H9 (cell line): ENCODE measurements at regions not wholly inside any gene's neighbourhood (a gene's known extent, or its start where the extent isn't known, plus 50 kb on each side); places are given as distances from the start of the nearest gene placed in this dataset.

Experiments
- DNase-seq: peaks from one replicate; pipeline ENCODE4 v3.0.0-alpha.2; 2017
- H2AFZ ChIP-seq: one replicate; pipeline ENCODE4 v1.6.1; 2013; ENCODE audit warnings: mild to moderate bottlenecking, low read length, control low read depth, moderate library complexity
- H2AK5ac ChIP-seq: 2 replicates; pipeline ENCODE4 v1.6.1; 2013; ENCODE audit warnings: low read length, control low read depth, mixed read lengths; ENCODE audit not compliant: insufficient read length
- H2BK120ac ChIP-seq: one replicate; pipeline ENCODE4 v1.6.1; 2013; ENCODE audit warnings: low read depth, mild to moderate bottlenecking, low read length, control low read depth, inconsistent platforms; ENCODE audit not compliant: poor library complexity, severe bottlenecking
- H2BK12ac ChIP-seq: 2 replicates; pipeline ENCODE4 v1.6.1; 2013; ENCODE audit warnings: low read length, control low read depth, mixed read lengths, low read depth; ENCODE audit not compliant: insufficient read length
- H2BK15ac ChIP-seq: 2 replicates; pipeline ENCODE4 v1.6.1; 2013; ENCODE audit warnings: low read depth, low read length, control low read depth
- H2BK20ac ChIP-seq: one replicate; pipeline ENCODE4 v1.6.1; 2013; ENCODE audit warnings: low read depth, mild to moderate bottlenecking, low read length, control low read depth, inconsistent platforms; ENCODE audit not compliant: poor library complexity, severe bottlenecking
- H2BK5ac ChIP-seq: 2 replicates; pipeline ENCODE4 v1.6.1; 2013; ENCODE audit warnings: low read length, control low read depth, mixed read lengths; ENCODE audit not compliant: insufficient read length
- H3K14ac ChIP-seq: 2 replicates; pipeline ENCODE4 v1.6.1; 2013; ENCODE audit warnings: low read length, control low read depth; ENCODE audit not compliant: insufficient read depth
- H3K18ac ChIP-seq: 2 replicates; pipeline ENCODE4 v1.6.1; 2013; ENCODE audit warnings: low read depth, mild to moderate bottlenecking, mixed read lengths, low read length, control low read depth; ENCODE audit not compliant: insufficient read length
- H3K23ac ChIP-seq: 2 replicates; pipeline ENCODE4 v1.6.1; 2013; ENCODE audit warnings: low read length, control low read depth, mixed read lengths, low read depth; ENCODE audit not compliant: insufficient read length
- H3K23me2 ChIP-seq: 2 replicates; pipeline ENCODE4 v1.6.1; 2013; ENCODE audit warnings: low read depth, mild to moderate bottlenecking, mixed read lengths, low read length, control low read depth; ENCODE audit not compliant: insufficient read length, poor library complexity, severe bottlenecking
- H3K27ac ChIP-seq: 2 replicates; pipeline ENCODE4 v1.5.1; 2013; ENCODE audit warnings: low read length, control low read depth, mixed read lengths, low read depth; ENCODE audit not compliant: insufficient read length
- H3K27me3 ChIP-seq: 2 replicates; pipeline ENCODE4 v1.6.1; 2013; ENCODE audit warnings: low read length, control low read depth, inconsistent platforms; ENCODE audit not compliant: insufficient read depth
- H3K4ac ChIP-seq: 2 replicates; pipeline ENCODE4 v1.6.1; 2013; ENCODE audit warnings: low read depth, mild to moderate bottlenecking, control low read depth, inconsistent platforms, low read length, moderate library complexity
- H3K4me1 ChIP-seq: 2 replicates; pipeline ENCODE4 v1.6.1; 2013; ENCODE audit warnings: low read length, control low read depth, inconsistent platforms; ENCODE audit not compliant: insufficient read depth
- H3K4me2 ChIP-seq: 2 replicates; pipeline ENCODE4 v1.6.1; 2013; ENCODE audit warnings: low read length, control low read depth, mixed read lengths; ENCODE audit not compliant: insufficient read length, insufficient read depth
- H3K56ac ChIP-seq: 2 replicates; pipeline ENCODE4 v1.6.1; 2013; ENCODE audit warnings: low read depth, mild to moderate bottlenecking, mixed read lengths, low read length, control low read depth; ENCODE audit not compliant: insufficient read length
- H3K79me1 ChIP-seq: 2 replicates; pipeline ENCODE4 v1.6.1; 2013; ENCODE audit warnings: low read depth, mild to moderate bottlenecking, moderate library complexity, low read length, control low read depth, inconsistent platforms; ENCODE audit not compliant: insufficient read depth, poor library complexity, severe bottlenecking
- H3K79me2 ChIP-seq: 2 replicates; pipeline ENCODE4 v1.6.1; 2013; ENCODE audit warnings: low read length, control low read depth, inconsistent platforms; ENCODE audit not compliant: insufficient read depth
- H3K9ac ChIP-seq: 2 replicates; pipeline ENCODE4 v1.6.1; 2013; ENCODE audit warnings: low read length, control low read depth, mixed read lengths; ENCODE audit not compliant: insufficient read length; ENCODE audit errors: extremely low read depth
- H3K9me3 ChIP-seq: one replicate; pipeline ENCODE4 v1.6.1; 2013; ENCODE audit warnings: low read depth, low read length, inconsistent platforms; ENCODE audit not compliant: control insufficient read depth
- H3T11ph ChIP-seq: one replicate; pipeline ENCODE4 v1.6.1; 2013; ENCODE audit warnings: mild to moderate bottlenecking, low read length, control low read depth, inconsistent platforms
- H4K20me1 ChIP-seq: one replicate; pipeline ENCODE4 v1.6.1; 2013; ENCODE audit not compliant: control insufficient read depth, insufficient read length, insufficient read depth
- H4K5ac ChIP-seq: 2 replicates; pipeline ENCODE4 v1.6.1; 2013; ENCODE audit warnings: low read depth, mild to moderate bottlenecking, mixed read lengths, low read length, control low read depth; ENCODE audit not compliant: insufficient read length
- H4K8ac ChIP-seq: replicated peaks from 2 replicates; pipeline ENCODE4 v1.6.1; 2013; ENCODE audit warnings: low read length, control low read depth, mixed read lengths, low read depth; ENCODE audit not compliant: insufficient read length
- H4K91ac ChIP-seq: 2 replicates; pipeline ENCODE4 v1.6.1; 2013; ENCODE audit warnings: low read depth, mild to moderate bottlenecking, moderate library complexity, mixed read lengths, low read length, control low read depth; ENCODE audit not compliant: insufficient read length
- H3K27ac Mint-ChIP-seq, 3 experiments: 2 replicates in 2 of 3; 3 replicates in 1 of 3; pipeline ENCODE4 v1.8.0; 2020 to 2021; ENCODE audit warnings: mixed read lengths in 3 of 3, mild to moderate bottlenecking in 1 of 3, moderate library complexity in 1 of 3
- H3K27me3 Mint-ChIP-seq: 2 replicates; pipeline ENCODE4 v1.8.0; 2021; ENCODE audit warnings: low read depth, mild to moderate bottlenecking, moderate library complexity, mixed read lengths
- H3K36me3 Mint-ChIP-seq, 3 experiments: 2 replicates in 2 of 3; 3 replicates in 1 of 3; pipeline ENCODE4 v1.8.0; 2020 to 2021; ENCODE audit warnings: low read depth in 3 of 3, mixed read lengths in 3 of 3; ENCODE audit not compliant: insufficient read depth in 1 of 3
- H3K4me1 Mint-ChIP-seq, 2 experiments: 2 replicates each; pipeline ENCODE4 v1.8.0; 2020; ENCODE audit warnings: mixed read lengths in 2 of 2
- H3K4me3 Mint-ChIP-seq, 2 experiments: 2 replicates in 1 of 2; 3 replicates in 1 of 2; pipeline ENCODE4 v1.8.0; 2020 to 2021; ENCODE audit warnings: mild to moderate bottlenecking in 2 of 2, mixed read lengths in 2 of 2, moderate library complexity in 1 of 2
- H3K9me3 Mint-ChIP-seq, 2 experiments: 2 replicates in 1 of 2; 3 replicates in 1 of 2; pipeline ENCODE4 v1.8.0; 2020; ENCODE audit warnings: mild to moderate bottlenecking in 2 of 2, mixed read lengths in 2 of 2, moderate library complexity in 1 of 2
- WGBS: extraction: QIAGEN DNeasy Blood & Tissue Kit; methylation state at CpG from one replicate; pipeline ENCODE4 v1.1.7; 2013; ENCODE audit warnings: missing lambda C conversion rate, low lambda C conversion rate, mixed read lengths; ENCODE audit not compliant: insufficient read length; ENCODE audit errors: extremely low coverage; 5-methylcytosine and 5-hydroxymethylcytosine counted together
- TF ChIP-seq, protein P1 (sequence below): fragments of 200-600 bp; sonication (generic); conservative IDR thresholded peaks from 3 replicates; pipeline ENCODE4 v1.8.0; 2021; ENCODE audit warnings: antibody characterized with exemption, mild to moderate bottlenecking

GRCh38 chr10:44011603-44011981, 362.9 kb upstream of the ZNF32 start:
- Mint-ChIP-seq H3K36me3 (no peaks in the 10 kb centered on the region), H3K9me3 (no peaks in the 10 kb centered on the region), H3K4me3 (no peak overlapping the region), H3K27ac (no peak overlapping the region), H3K27me3 (peaks cover 2% of the 10 kb centered on the region; the same call in 1 of the 2 replicates), H3K4me1 (peaks cover 0 to 4% of the 10 kb centered on the region in 2 experiments; a peak in 2 of 4 replicates)
- H3K18ac ChIP-seq = no peak overlapping the region
- no peak overlapping the region for H3K27ac ChIP-seq
- H3K4me1 ChIP-seq = no peaks in the 10 kb centered on the region
- H3K27me3 ChIP-seq = no peaks in the 10 kb centered on the region
- no peak overlapping the region for H3K4me2 ChIP-seq
- no peak overlapping the region for H3K56ac ChIP-seq
- H3K23ac ChIP-seq = no peak overlapping the region
- H3K79me1 ChIP-seq = no peaks in the 10 kb centered on the region
- H2AK5ac ChIP-seq = no peak overlapping the region
- H2BK20ac ChIP-seq = no peak overlapping the region
- H2BK5ac ChIP-seq = no peak overlapping the region
- no peak overlapping the region for H2BK15ac ChIP-seq
- no peak overlapping the region for H4K91ac ChIP-seq
- H3K23me2 ChIP-seq = no peaks in the 10 kb centered on the region
- no peak overlapping the region for H4K8ac ChIP-seq
- WGBS = no CpG with 5 or more reads among the region's 5 CpGs
- no peak overlapping the region for H4K5ac ChIP-seq
- no peaks in the 10 kb centered on the region for H4K20me1 ChIP-seq
- no peak overlapping the region for H3T11ph ChIP-seq
- H3K9me3 ChIP-seq = no peaks in the 10 kb centered on the region
- no peak for DNase-seq
- H3K4ac ChIP-seq = no peak overlapping the region
- TF ChIP-seq, protein P1, sequence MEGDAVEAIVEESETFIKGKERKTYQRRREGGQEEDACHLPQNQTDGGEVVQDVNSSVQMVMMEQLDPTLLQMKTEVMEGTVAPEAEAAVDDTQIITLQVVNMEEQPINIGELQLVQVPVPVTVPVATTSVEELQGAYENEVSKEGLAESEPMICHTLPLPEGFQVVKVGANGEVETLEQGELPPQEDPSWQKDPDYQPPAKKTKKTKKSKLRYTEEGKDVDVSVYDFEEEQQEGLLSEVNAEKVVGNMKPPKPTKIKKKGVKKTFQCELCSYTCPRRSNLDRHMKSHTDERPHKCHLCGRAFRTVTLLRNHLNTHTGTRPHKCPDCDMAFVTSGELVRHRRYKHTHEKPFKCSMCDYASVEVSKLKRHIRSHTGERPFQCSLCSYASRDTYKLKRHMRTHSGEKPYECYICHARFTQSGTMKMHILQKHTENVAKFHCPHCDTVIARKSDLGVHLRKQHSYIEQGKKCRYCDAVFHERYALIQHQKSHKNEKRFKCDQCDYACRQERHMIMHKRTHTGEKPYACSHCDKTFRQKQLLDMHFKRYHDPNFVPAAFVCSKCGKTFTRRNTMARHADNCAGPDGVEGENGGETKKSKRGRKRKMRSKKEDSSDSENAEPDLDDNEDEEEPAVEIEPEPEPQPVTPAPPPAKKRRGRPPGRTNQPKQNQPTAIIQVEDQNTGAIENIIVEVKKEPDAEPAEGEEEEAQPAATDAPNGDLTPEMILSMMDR = no peak
- H3K14ac ChIP-seq = no peak overlapping the region
- H3K9ac ChIP-seq = no peak overlapping the region
- no peaks in the 10 kb centered on the region for H3K79me2 ChIP-seq
- H2BK120ac ChIP-seq = no peak overlapping the region
- H2AFZ ChIP-seq = no peak overlapping the region
- no peak overlapping the region for H2BK12ac ChIP-seq
